HG03045 (cell line): ENCODE measurements at regions not wholly inside any gene's neighbourhood (a gene's known extent, or its start where the extent isn't known, plus 50 kb on each side); places are given as distances from the start of the nearest gene placed in this dataset.
"Not testable (repeated sequence)": the region's sequence is repeated elsewhere in the genome, so short reads cannot be mapped to it uniquely, and the experiment has no call there.

Experiments used
- ATAC-seq: cut with Tn5 transposase; IDR thresholded peaks from one replicate; pipeline ENCODE4 v1.9.1; 2021; ENCODE audit warnings: mild to moderate bottlenecking, moderate library complexity; ENCODE audit not compliant: unreplicated experiment

GRCh38 chr5:30401479-30402058 is 791.9 kb upstream of the CDH6 start:
- ATAC-seq, result no peak

DNA sequence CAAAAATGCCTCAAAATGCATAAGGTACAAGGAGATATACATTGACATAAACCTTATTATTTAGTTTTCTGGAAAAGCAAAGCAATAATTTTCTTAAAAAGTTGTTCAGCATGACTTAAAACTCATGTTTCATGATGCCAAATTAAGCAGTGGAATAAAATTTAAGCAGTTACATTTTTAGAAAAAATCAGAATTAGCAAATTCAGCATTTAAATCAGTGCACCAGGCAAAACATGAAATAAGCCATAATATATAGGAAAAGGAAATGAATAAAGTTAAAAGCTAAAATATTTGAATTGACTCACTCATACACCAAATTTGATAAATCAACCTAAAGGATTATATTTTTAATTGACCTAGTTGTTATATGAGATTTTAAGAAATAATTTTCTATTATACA is 795.1 kb upstream of the CDH6 start:
- no peak for ATAC-seq

GRCh38 chr5:30392897-30393296 is 800.6 kb upstream of the CDH6 start:
- no peak for ATAC-seq

GRCh38 chr5:30390095-30390494 is 803.4 kb upstream of the CDH6 start:
- ATAC-seq, result no peak

DNA sequence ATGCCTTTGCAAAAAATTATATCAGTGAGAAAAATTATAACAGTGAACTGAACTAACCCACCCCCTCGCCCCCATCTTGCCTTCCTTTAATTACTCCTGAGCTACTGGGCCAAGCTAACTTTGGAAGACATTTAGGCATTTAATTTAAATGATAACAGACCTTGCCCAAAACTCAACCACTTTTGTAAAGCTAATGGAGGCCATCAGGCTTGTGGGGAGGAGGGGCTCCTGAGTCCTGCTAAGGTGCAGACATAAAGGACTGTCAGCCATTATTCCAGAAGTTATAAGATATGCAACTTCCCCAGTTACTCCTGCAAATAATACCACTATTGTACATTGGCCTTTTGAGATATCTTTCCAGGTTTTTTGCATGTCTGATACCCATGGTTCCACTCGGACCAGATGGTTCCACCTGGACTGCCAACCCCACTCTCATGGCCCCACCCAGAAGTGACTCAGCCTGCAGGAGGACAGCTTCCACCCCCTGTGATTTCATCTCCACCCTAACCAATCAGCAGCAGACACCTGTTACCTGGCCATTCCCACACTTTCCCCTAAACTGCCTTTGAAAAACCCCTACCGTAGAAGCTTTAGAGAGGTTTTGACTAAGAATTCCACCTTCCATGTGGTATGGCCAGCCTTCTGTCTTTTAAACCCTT is 805.4 kb upstream of the CDH6 start:
- no peak for ATAC-seq

DNA sequence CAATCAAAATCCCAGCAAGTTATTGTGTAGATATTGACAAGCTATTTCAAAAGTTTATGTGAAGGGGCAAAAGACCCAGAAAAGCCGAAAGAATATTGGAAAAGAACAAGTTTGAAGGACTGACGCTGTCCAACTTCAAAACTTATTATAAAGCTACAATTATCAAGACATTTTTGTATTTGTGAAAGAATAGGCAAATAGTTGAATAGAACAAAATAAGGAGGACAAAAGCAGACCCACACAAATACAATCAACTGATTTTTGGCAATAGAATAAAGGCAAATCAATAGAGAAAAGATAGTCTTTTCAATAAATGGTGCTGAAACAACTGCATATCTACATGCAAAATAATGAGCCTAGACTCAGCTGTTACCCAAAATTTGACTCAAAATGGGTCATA is 807.7 kb upstream of the CDH6 start:
- ATAC-seq, result no peak

DNA sequence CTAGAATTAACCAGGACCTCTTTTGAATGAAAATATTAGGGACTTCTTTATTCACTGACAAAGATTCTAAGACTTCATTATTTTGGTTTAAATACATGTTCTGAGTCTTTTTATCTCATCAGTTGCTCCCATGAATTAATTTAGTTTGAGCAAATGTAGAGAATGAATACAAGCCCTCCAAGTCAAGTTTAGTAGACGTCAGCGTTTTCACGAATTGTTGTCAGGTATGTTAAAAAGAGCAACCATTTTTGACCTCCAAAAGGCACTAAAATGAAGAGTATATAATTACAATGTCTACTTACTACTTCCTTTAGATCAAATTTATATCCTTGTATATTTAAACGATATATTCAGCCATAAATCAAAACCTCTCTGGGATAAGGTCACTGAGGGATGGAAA is 809.3 kb upstream of the CDH6 start:
- ATAC-seq, result no peak

- ATAC-seq, result no peak
These were observed 813.3 kb upstream of the CDH6 start for GRCh38 chr5:30380228-30380627.

DNA sequence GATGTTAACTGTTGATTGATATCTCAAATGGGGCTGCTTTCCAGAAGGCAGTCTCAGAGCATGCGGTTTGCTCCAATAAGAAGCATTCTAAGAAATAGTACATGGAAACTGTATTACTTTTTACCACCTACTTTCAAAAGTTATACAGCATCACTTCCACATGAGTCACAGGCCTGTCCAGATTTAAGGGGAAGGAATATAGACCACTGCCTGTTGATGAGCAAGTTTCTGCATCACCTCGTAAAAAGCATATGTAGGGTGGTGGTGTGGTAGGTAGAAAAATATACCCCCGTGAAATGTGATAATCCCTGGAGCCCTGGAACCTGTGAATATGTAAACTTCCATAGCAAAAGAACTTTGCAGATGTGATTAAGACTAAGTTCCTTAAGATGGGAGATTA is 816.6 kb upstream of the CDH6 start:
- no peak for ATAC-seq

DNA sequence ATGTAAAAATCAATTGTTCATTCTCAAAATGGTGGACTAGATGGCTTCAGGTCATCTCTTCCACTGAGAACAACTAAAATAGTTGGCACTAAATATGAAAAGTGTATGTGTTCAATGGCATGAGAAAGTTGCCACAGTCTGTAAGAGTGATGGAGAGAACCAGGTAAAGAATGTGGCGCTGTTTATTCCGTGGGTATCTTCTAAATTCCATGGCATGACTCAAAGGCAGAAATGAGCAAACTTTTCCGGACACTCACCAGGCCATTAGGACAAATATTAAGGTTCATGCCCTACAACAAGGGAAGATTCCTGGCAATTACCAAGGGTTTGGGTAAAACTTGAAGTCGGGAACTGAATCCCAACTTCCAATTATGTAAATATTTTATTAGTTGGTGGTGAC is 825.4 kb upstream of the CDH6 start:
- no peak for ATAC-seq

DNA sequence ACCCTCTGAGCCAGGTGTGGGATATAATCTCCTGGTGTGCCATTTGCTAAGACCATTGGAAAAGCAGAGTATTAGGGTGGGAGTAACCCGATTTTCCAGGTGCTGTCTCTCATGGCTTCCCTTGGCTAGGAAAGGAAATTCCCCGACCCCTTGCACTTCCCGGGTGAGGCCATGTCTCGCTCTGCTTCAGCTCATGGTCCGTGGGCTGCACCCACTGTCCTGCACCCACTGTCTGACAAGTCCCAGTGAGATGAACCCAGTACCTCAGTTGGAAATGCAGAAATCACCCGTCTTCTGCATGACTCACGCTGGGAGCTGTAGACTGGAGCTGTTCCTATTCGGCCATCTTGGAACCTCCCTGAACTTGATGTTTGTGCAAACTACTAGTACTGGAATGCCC is 828.5 kb upstream of the CDH6 start:
- not testable (repeated sequence) for ATAC-seq

- no peak for ATAC-seq
These were observed 836.1 kb upstream of the CDH6 start for GRCh38 chr5:30357371-30357770.

DNA sequence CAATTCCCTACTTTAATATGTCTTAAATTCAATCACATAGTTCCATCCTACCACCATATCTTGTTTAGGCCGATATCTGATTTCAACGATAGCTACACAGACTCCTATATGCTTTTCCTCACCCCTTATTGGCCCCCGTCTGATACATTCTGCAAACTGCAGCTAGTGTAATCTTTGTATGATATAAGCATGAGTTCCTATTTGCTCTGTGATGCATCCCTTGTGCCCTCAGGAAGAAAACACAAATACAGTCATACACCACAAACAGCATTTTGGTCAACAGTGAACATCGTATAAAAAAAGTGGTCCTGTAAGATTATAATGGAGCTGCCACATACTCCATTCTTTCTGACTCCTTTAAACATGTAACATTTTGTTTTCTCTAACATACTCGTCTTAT is 837.8 kb upstream of the CDH6 start:
- ATAC-seq, result no peak

- ATAC-seq, result no peak
These were observed 845.6 kb upstream of the CDH6 start for GRCh38 chr5:30347858-30348257.

- not testable (repeated sequence) for ATAC-seq
These were observed 847.7 kb upstream of the CDH6 start for GRCh38 chr5:30345539-30346345.

DNA sequence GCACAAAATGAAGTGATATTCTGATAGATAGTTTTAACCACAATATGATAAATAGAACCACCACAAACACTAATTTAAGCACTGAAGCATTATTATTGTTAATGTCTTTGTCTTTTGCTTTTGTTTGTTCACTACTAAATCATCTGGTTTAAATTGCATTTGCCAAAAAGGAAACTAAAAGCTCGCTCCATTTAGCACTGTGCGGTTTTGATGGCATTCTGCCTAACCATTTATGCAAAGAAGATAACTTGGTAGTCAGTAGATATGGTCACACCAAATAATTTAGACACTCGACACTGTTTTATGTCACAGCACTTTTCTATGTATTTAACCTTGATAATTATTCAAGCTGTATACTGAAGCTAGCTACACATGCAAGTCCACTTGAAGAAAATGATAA is 849.8 kb upstream of the CDH6 start:
- no peak for ATAC-seq

DNA sequence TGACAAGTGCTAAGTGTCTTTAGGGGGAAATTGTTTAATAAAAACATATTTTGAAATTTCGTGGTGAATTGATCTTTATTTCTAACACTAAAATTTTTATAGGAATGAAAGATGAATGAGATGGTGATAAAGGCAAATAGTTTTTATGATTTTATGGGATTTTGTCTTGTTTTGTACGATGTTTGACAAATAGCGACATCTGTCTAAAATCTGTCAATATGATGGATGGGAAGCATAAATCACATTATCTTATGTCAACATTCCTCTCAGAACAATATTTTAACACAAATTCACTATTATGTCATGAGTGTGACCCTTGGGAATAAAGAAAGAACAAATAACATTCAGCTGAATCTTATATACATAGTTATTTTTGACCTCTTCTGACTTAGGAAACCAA is 852.0 kb upstream of the CDH6 start:
- ATAC-seq, result no peak

DNA sequence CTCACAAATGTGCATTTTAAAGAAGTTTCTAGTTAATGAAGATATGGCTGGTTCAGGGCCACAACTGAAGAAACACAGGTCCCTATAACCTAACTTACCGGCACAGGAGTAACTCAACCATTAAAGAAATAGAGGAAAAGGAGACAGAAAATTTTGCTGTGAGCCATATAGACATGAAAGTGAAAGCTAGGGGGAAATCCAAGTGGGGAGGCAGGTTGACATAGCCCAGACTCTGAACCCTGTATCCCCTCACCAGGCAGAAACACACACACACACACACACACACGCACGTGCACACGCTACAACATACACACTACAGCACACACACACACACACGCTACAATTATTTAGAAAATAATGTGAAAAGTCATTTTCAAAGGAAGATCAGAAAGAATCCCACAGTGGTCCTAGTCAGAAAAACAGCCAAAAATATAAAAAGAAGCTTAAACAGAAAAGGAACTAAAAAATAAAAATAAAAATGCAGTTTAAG is 856.4 kb upstream of the CDH6 start:
- ATAC-seq, result no peak

GRCh38 chr5:30331534-30331933 is 862.0 kb upstream of the CDH6 start:
- ATAC-seq, result no peak

DNA sequence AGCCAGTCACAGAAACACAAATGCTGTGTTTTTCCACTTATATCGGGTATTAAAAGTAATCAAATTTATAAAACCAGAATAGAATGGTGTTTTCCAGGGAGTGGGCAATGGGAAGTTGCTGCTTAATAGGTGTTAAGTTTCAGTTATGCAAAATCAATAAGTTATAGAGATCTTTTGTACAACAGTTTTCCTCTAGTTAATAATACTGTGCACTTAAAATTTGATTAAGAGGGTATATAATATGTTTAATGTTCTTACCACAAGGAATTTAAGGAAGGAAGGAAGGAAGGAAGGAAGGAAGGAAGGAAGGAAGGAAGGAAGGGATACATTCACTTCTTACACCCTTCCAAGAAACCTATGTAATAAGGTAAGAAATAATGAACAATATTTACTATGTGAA is 867.7 kb upstream of the CDH6 start:
- no peak for ATAC-seq

GRCh38 chr5:30324083-30324482 is 869.4 kb upstream of the CDH6 start:
- ATAC-seq, result no peak

DNA sequence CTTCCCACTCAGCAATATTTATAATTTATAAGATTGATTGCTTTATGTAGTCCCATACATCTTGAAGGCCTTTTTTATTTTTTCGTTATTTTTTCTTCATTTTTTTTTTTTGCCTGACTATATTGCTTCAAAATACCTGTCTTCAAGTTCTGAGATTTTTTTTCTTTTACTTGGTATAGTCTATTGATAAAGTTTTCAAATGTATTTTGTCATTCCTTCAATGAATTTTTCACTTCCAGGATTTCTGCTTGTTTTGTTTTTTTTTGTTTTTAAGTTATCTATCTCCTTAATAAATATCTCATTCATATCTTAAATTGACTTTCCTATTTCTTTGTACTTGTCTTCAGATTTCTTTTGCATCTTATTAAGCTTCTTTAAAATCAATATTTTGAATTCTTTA is 905.6 kb upstream of the CDH6 start:
- no peak for ATAC-seq
